ENCODE measurements at regions not wholly inside any gene's neighbourhood (a gene's known extent, or its start where the extent isn't known, plus 50 kb on each side); places are given as distances from the start of the nearest gene placed in this dataset.

DNA sequence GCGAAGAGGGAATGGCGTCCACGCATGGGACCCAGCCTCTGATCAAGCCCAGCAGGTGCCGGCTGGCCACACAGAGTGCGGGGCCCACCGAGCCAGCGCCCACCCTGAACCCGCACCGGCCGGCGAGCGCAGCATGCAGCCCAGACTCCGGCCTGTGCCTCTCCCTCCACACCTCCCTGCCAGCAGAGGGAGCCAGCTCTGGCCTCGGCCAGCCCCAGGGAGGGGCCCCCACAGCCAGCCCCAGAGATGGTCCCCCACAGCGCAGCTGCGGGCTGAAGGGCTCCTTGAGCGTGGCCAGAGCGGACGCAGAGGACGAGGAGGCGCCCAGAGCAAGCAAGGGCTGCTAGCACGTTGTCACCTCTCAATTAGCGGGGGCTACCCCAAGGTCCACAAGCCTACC is 904.5 kb downstream of the SLITRK6 start:
- no peak for TF ChIP-seq EZH2phosphoT487 (IDR thresholded peaks at IDR 0.05; ENCODE audit: low read depth)
- TF ChIP-seq, protein P1, sequence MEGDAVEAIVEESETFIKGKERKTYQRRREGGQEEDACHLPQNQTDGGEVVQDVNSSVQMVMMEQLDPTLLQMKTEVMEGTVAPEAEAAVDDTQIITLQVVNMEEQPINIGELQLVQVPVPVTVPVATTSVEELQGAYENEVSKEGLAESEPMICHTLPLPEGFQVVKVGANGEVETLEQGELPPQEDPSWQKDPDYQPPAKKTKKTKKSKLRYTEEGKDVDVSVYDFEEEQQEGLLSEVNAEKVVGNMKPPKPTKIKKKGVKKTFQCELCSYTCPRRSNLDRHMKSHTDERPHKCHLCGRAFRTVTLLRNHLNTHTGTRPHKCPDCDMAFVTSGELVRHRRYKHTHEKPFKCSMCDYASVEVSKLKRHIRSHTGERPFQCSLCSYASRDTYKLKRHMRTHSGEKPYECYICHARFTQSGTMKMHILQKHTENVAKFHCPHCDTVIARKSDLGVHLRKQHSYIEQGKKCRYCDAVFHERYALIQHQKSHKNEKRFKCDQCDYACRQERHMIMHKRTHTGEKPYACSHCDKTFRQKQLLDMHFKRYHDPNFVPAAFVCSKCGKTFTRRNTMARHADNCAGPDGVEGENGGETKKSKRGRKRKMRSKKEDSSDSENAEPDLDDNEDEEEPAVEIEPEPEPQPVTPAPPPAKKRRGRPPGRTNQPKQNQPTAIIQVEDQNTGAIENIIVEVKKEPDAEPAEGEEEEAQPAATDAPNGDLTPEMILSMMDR (IDR thresholded peaks at IDR 0.05; ENCODE audit: low read depth, low read length): no peak
